SK-N-SH (cell line): ENCODE measurements at regions not wholly inside any gene's neighbourhood (a gene's known extent, or its start where the extent isn't known, plus 50 kb on each side); places are given as distances from the start of the nearest gene placed in this dataset.

Source experiments
- CTCF ChIP-seq: fragments of 200-600 bp; sonication (generic); IDR thresholded peaks from 2 replicates; pipeline ENCODE4 v1.6.1; 2017; ENCODE audit warnings: antibody characterized with exemption, mild to moderate bottlenecking, moderate library complexity
- EP300 ChIP-seq, 2 experiments: IDR thresholded peaks; 2 replicates each; pipeline versions ENCODE4 v1.4.0 to v1.6.1; 2012; ENCODE audit warnings: borderline replicate concordance in 1 of 2, low read depth in 1 of 2, low read length in 1 of 2
- EZH2phosphoT487 ChIP-seq: fragments of 200-600 bp; sonication (generic); IDR thresholded peaks from 2 replicates; pipeline ENCODE4 v1.6.1; 2017; ENCODE audit warnings: low read depth, mixed run types, mild to moderate bottlenecking, antibody characterized with exemption, moderate library complexity, borderline replicate concordance
- FOXM1 ChIP-seq: IDR thresholded peaks from 2 replicates; pipeline ENCODE4 v1.4.0; 2012; ENCODE audit warnings: low read depth, mild to moderate bottlenecking
- GABPA ChIP-seq: IDR thresholded peaks from 2 replicates; pipeline ENCODE4 v1.4.0; 2012; ENCODE audit warnings: low read depth, mild to moderate bottlenecking
- PBX3 ChIP-seq: IDR thresholded peaks from 2 replicates; pipeline ENCODE4; 2012
- POLR2AphosphoS5 ChIP-seq: IDR thresholded peaks from 2 replicates; pipeline ENCODE4 v1.6.1; 2012; ENCODE audit warnings: low read depth, low read length
- RXRA ChIP-seq: IDR thresholded peaks from 2 replicates; pipeline ENCODE4 v1.4.0; 2012; ENCODE audit warnings: low read depth, mild to moderate bottlenecking, borderline replicate concordance
- SMC3 ChIP-seq: IDR thresholded peaks from 2 replicates; pipeline ENCODE4 v1.6.1; 2012; ENCODE audit warnings: low read depth, low read length, improper control_type of control experiment
- TAF1 ChIP-seq: IDR thresholded peaks from 2 replicates; pipeline ENCODE4 v1.6.1; 2012; ENCODE audit warnings: low read depth, mild to moderate bottlenecking, low read length, moderate library complexity, borderline replicate concordance
- TCF12 ChIP-seq: IDR thresholded peaks from 2 replicates; pipeline ENCODE4 v1.4.0; 2012
- YY1 ChIP-seq: IDR thresholded peaks from 2 replicates; pipeline ENCODE4 v1.4.0; 2012; ENCODE audit warnings: low read depth, mild to moderate bottlenecking
- ZBTB33 ChIP-seq: IDR thresholded peaks from 2 replicates; pipeline ENCODE4 v1.4.0; 2012; ENCODE audit warnings: low read depth, borderline replicate concordance

GRCh38 chr5:125258615-125259014 is 512.2 kb upstream of the ZNF608 start:
- TF ChIP-seq CTCF (no peak), POLR2AphosphoS5 (no peak), EP300 (IDR thresholded peaks at IDR 0.05; ENCODE audit: borderline replicate concordance in 1 of 2, low read depth in 1 of 2, low read length in 1 of 2) (no peak), SMC3 (no peak), FOXM1 (no peak), TAF1 (no peak), EZH2phosphoT487 (no peak), RXRA (no peak), PBX3 (no peak), GABPA (no peak), ZBTB33 (no peak), TCF12 (no peak), YY1 (no peak)
